ENCODE measurements at regions not wholly inside any gene's neighbourhood (a gene's known extent, or its start where the extent isn't known, plus 50 kb on each side); places are given as distances from the start of the nearest gene placed in this dataset.

DNA sequence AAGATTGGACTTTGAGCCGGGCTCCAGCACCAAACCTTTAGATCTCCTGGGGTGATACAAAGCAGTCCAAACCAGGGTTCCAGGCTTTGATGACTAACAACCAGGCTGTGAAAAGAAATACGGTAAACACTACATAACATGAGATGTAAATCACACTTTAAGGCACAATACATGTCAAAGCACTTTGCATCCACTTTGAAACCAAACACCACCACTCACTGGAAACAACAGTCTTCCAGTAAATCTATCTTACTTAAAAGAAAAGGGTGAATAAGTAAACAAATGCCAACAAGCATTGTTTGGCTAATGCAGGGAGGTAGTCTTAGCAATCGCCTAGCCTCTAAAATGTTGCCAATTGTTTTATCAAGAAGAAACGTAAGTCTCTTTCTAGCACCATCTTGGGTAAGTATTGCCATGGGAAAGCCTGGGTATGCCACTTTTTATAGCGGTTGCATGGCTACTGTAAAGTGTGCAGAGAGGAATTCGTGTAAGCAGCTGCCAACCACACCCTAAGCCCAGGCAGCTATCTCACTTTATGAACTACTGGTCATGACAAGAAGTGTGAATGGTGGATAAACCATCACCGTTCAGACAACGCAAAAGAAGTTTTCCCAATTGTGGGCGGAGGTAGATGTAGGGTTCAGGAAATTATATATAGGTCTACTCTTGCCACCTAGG is 267.4 kb upstream of the PSMD7 start:
- Histone ChIP-seq H3K27me3 (ENCODE audit: insufficient read depth) (no peaks in the 10 kb centered on the region), H3K27ac (ENCODE audit: low read depth) (no peak overlapping the region), H3K79me2 (replicated peaks; ENCODE audit: insufficient read depth) (no peaks in the 10 kb centered on the region), H3F3A (replicated peaks; ENCODE audit: low read depth) (no peaks in the 10 kb centered on the region), H3K4me2 (peak overlapping the region; percentile 54), H3K9me2 (ENCODE audit: insufficient read depth) (no peaks in the 10 kb centered on the region), H3K4me3 (peak overlapping the region; percentile 13; the same call in 1 of the 2 replicates), H3K36me3 (ENCODE audit: insufficient read depth) (no peaks in the 10 kb centered on the region), H4K20me1 (replicated peaks; ENCODE audit: insufficient read depth) (no peaks in the 10 kb centered on the region), H3K4me1 (ENCODE audit: insufficient read depth) (peaks cover 90% of the 10 kb centered on the region), H2AFZ (no peak overlapping the region)
- no peak overlapping the region for H3K27ac Mint-ChIP-seq
- no peaks in the 10 kb centered on the region for H3K36me3 Mint-ChIP-seq (ENCODE audit: low read depth)
- H3K4me3 Mint-ChIP-seq = peak overlapping the region; percentile 2; the same call in 1 of the 3 replicates
- H3K4me1 Mint-ChIP-seq = peaks cover 89% of the 10 kb centered on the region
- H3K27me3 Mint-ChIP-seq (ENCODE audit: insufficient read depth, low read depth, poor library complexity) = peaks cover 3% of the 10 kb centered on the region
- DNase-seq (ENCODE audit: low spot score) = peak; percentile 57
- no peaks in the 10 kb centered on the region for H3K9me3 Mint-ChIP-seq
- ATAC-seq = peak; percentile 8; the same call in 1 of the 3 replicates
- TF ChIP-seq, protein P1, sequence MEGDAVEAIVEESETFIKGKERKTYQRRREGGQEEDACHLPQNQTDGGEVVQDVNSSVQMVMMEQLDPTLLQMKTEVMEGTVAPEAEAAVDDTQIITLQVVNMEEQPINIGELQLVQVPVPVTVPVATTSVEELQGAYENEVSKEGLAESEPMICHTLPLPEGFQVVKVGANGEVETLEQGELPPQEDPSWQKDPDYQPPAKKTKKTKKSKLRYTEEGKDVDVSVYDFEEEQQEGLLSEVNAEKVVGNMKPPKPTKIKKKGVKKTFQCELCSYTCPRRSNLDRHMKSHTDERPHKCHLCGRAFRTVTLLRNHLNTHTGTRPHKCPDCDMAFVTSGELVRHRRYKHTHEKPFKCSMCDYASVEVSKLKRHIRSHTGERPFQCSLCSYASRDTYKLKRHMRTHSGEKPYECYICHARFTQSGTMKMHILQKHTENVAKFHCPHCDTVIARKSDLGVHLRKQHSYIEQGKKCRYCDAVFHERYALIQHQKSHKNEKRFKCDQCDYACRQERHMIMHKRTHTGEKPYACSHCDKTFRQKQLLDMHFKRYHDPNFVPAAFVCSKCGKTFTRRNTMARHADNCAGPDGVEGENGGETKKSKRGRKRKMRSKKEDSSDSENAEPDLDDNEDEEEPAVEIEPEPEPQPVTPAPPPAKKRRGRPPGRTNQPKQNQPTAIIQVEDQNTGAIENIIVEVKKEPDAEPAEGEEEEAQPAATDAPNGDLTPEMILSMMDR (conservative IDR thresholded peaks at IDR 0.05; ENCODE audit: low read depth in 2 of 2) = no peak
- no peak for TF ChIP-seq JUNB (IDR thresholded peaks at IDR 0.05; ENCODE audit: unreplicated experiment)
- TF ChIP-seq, protein P2, sequence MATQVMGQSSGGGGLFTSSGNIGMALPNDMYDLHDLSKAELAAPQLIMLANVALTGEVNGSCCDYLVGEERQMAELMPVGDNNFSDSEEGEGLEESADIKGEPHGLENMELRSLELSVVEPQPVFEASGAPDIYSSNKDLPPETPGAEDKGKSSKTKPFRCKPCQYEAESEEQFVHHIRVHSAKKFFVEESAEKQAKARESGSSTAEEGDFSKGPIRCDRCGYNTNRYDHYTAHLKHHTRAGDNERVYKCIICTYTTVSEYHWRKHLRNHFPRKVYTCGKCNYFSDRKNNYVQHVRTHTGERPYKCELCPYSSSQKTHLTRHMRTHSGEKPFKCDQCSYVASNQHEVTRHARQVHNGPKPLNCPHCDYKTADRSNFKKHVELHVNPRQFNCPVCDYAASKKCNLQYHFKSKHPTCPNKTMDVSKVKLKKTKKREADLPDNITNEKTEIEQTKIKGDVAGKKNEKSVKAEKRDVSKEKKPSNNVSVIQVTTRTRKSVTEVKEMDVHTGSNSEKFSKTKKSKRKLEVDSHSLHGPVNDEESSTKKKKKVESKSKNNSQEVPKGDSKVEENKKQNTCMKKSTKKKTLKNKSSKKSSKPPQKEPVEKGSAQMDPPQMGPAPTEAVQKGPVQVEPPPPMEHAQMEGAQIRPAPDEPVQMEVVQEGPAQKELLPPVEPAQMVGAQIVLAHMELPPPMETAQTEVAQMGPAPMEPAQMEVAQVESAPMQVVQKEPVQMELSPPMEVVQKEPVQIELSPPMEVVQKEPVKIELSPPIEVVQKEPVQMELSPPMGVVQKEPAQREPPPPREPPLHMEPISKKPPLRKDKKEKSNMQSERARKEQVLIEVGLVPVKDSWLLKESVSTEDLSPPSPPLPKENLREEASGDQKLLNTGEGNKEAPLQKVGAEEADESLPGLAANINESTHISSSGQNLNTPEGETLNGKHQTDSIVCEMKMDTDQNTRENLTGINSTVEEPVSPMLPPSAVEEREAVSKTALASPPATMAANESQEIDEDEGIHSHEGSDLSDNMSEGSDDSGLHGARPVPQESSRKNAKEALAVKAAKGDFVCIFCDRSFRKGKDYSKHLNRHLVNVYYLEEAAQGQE (IDR thresholded peaks at IDR 0.05; ENCODE audit: unreplicated experiment) = no peak
- TF ChIP-seq ZNF114 (CRISPR knock-in tag; IDR thresholded peaks at IDR 0.05) = no peak
- TF ChIP-seq NANOG (IDR thresholded peaks at IDR 0.05; ENCODE audit: borderline replicate concordance) = peak; percentile 64
- no peak for TF ChIP-seq CREB1 (CRISPR knock-in tag; IDR thresholded peaks at IDR 0.05; ENCODE audit: low read depth)

DNA sequence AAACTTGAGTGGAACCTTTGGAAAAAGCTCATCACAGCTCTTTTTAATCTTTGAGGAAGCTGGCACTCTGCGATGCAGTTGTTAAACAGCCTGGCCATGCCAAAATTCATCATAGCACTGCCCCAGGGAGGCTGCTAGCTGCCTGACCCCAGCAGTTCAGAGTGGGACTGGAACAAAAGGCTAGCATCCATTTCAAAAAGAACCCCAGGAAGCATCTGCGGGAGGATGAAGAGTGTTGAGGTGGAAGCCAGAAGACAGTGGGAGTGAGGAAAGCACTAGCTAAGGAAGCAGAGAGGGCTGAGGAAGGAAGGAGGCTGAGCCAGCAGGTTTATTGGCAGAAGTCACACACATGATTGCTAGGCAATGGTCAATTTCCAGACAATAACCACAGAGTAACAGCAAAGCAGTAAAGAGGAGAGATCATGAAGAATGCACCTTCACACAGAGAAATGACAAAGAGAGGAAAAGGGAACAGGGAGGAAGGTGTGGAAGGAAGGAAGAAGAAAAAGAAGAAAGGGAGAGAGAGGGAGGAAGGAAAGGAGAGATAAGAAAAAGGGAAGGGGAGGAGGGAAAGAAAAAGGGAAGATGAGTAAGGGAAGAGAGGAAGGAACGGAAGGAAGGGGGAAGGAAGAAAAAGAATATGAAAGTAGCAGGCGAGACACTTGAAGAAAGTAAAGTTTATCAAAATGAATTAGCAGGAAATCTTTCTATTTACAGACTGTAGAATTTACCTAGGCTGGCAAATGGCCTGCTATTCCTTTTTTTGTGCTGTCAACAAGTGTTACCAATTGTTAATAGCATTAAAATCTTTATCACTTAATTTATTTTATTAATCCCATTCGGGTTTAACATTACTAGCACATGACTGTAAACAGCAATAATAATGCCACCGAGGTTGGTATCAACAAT is 270.0 kb upstream of the PSMD7 start:
- peak; percentile 66 for DNase-seq (ENCODE audit: low spot score)
- peak overlapping the region; percentile 47 for H3K27ac Mint-ChIP-seq
- TF ChIP-seq, protein P2 (IDR thresholded peaks at IDR 0.05; ENCODE audit: unreplicated experiment) = no peak
- TF ChIP-seq, protein P1 (conservative IDR thresholded peaks at IDR 0.05; ENCODE audit: low read depth in 2 of 2) = no peak
- TF ChIP-seq ZNF114 (CRISPR knock-in tag; IDR thresholded peaks at IDR 0.05) = no peak

More for the DNA sequence above, 270.0 kb upstream of the PSMD7 start:
- peak overlapping the region; percentile 26; the same call in 1 of the 2 replicates for H3K27ac ChIP-seq (ENCODE audit: low read depth)
- no peaks in the 10 kb centered on the region for H3F3A ChIP-seq (replicated peaks; ENCODE audit: low read depth)
- H2AFZ ChIP-seq = no peak overlapping the region
- H3K27me3 ChIP-seq (ENCODE audit: insufficient read depth) = no peaks in the 10 kb centered on the region
- Mint-ChIP-seq H3K36me3 (ENCODE audit: low read depth) (no peaks in the 10 kb centered on the region), H3K9me3 (no peaks in the 10 kb centered on the region), H3K4me3 (peak overlapping the region; percentile 8), H3K27me3 (ENCODE audit: insufficient read depth, low read depth, poor library complexity) (peaks cover 3% of the 10 kb centered on the region), H3K4me1 (peaks cover 75% of the 10 kb centered on the region)
- peaks cover 64% of the 10 kb centered on the region for H3K4me1 ChIP-seq (ENCODE audit: insufficient read depth)
- H3K4me2 ChIP-seq = peak overlapping the region; percentile 70
- peak overlapping the region; percentile 7; the same call in 1 of the 2 replicates for H3K4me3 ChIP-seq
- ATAC-seq = peak; percentile 95
- no peaks in the 10 kb centered on the region for H3K36me3 ChIP-seq (ENCODE audit: insufficient read depth)
- no peaks in the 10 kb centered on the region for H3K79me2 ChIP-seq (replicated peaks; ENCODE audit: insufficient read depth)
- no peaks in the 10 kb centered on the region for H4K20me1 ChIP-seq (replicated peaks; ENCODE audit: insufficient read depth)
- H3K9me2 ChIP-seq (ENCODE audit: insufficient read depth) = no peaks in the 10 kb centered on the region
